ENCODE measurements at regions not wholly inside any gene's neighbourhood (a gene's known extent, or its start where the extent isn't known, plus 50 kb on each side); places are given as distances from the start of the nearest gene placed in this dataset.

- no peak for DNase-seq (ENCODE audit: low read depth, low spot score)
- ChIA-PET CTCF (interaction anchor here (1.3 kb wide), 1 partner anchor 73 kb away, joined by 3 read pairs; no protein-coding TSS in a partner anchor), POLR2A (no interaction called here)
- Histone ChIP-seq H3K27ac (ENCODE audit: low read depth, low read length) (no peak overlapping the region), H3K27me3 (ENCODE audit: control insufficient read depth, insufficient read depth, low read length) (no peaks in the 10 kb centered on the region), H3K9me3 (ENCODE audit: control insufficient read depth, insufficient read depth, low read length) (peaks cover 5% of the 10 kb centered on the region; the same call in 1 of the 2 replicates), H3K4me3 (ENCODE audit: low read depth, low read length) (no peak overlapping the region)
- TF ChIP-seq CTCF (IDR thresholded peaks at IDR 0.05; ENCODE audit: low read depth, low read length) = no peak
These were observed 70.0 kb downstream of the SCG2 start for GRCh38 chr2:223532161-223532560.

- ChIA-PET CTCF (interaction anchor here (1.3 kb wide), 1 partner anchor 73 kb away, joined by 3 read pairs; no protein-coding TSS in a partner anchor), POLR2A (no interaction called here)
- Histone ChIP-seq H3K27ac (ENCODE audit: low read depth, low read length) (no peak overlapping the region), H3K4me3 (ENCODE audit: low read depth, low read length) (no peak overlapping the region), H3K9me3 (ENCODE audit: control insufficient read depth, insufficient read depth, low read length) (peaks cover 5% of the 10 kb centered on the region; the same call in 1 of the 2 replicates), H3K27me3 (ENCODE audit: control insufficient read depth, insufficient read depth, low read length) (no peaks in the 10 kb centered on the region)
- DNase-seq (ENCODE audit: low read depth, low spot score) = no peak
- no peak for TF ChIP-seq CTCF (IDR thresholded peaks at IDR 0.05; ENCODE audit: low read depth, low read length)
These were observed 69.4 kb downstream of the SCG2 start for GRCh38 chr2:223532712-223533111.

GRCh38 chr2:223536546-223536945 lies 65.6 kb downstream of the SCG2 start:
- POLR2A ChIA-PET = no interaction called here
- H3K27ac ChIP-seq (ENCODE audit: low read depth, low read length) = no peak overlapping the region

GRCh38 chr2:223537115-223537514 lies 65.0 kb downstream of the SCG2 start:
- Histone ChIP-seq H3K27me3 (ENCODE audit: control insufficient read depth, insufficient read depth, low read length) (no peaks in the 10 kb centered on the region), H3K4me3 (ENCODE audit: low read depth, low read length) (no peak overlapping the region), H3K27ac (ENCODE audit: low read depth, low read length) (no peak overlapping the region), H3K9me3 (ENCODE audit: control insufficient read depth, insufficient read depth, low read length) (no peaks in the 10 kb centered on the region)
- TF ChIP-seq CTCF (IDR thresholded peaks at IDR 0.05; ENCODE audit: low read depth, low read length) = no peak
- POLR2A ChIA-PET = no interaction called here
- no peak for DNase-seq (ENCODE audit: low read depth, low spot score)
- CTCF ChIA-PET = no interaction called here

More at GRCh38 chr2:223536546-223536945, 65.6 kb downstream of the SCG2 start:
- CTCF ChIA-PET = interaction anchor here (1.1 kb wide), 1 partner anchor 77 kb away, joined by 3 read pairs; no protein-coding TSS in a partner anchor
- no peaks in the 10 kb centered on the region for H3K27me3 ChIP-seq (ENCODE audit: control insufficient read depth, insufficient read depth, low read length)
- no peak for TF ChIP-seq CTCF (IDR thresholded peaks at IDR 0.05; ENCODE audit: low read depth, low read length)
- no peak overlapping the region for H3K4me3 ChIP-seq (ENCODE audit: low read depth, low read length)
- no peaks in the 10 kb centered on the region for H3K9me3 ChIP-seq (ENCODE audit: control insufficient read depth, insufficient read depth, low read length)
- DNase-seq (ENCODE audit: low read depth, low spot score) = no peak

- POLR2A ChIA-PET = no interaction called here
These were observed 64.2 kb downstream of the SCG2 start for GRCh38 chr2:223537651-223538601.

More at GRCh38 chr2:223537651-223538601, 64.2 kb downstream of the SCG2 start:
- no peak overlapping the region for H3K4me3 ChIP-seq (ENCODE audit: low read depth, low read length)
- CTCF ChIA-PET = interaction anchor here (0.9 to 1.2 kb wide), 2 partner anchors 66 to 230 kb away, joined by 3 read pairs; no protein-coding TSS in a partner anchor
- no peak for DNase-seq (ENCODE audit: low read depth, low spot score)
- H3K27ac ChIP-seq (ENCODE audit: low read depth, low read length) = no peak overlapping the region
- H3K27me3 ChIP-seq (ENCODE audit: control insufficient read depth, insufficient read depth, low read length) = no peaks in the 10 kb centered on the region
- no peak for TF ChIP-seq CTCF (IDR thresholded peaks at IDR 0.05; ENCODE audit: low read depth, low read length)
- H3K9me3 ChIP-seq (ENCODE audit: control insufficient read depth, insufficient read depth, low read length) = no peaks in the 10 kb centered on the region

Measured in AG04450 (cell line).